SU-DHL-6 (cell line): ENCODE measurements at regions not wholly inside any gene's neighbourhood (a gene's known extent, or its start where the extent isn't known, plus 50 kb on each side); places are given as distances from the start of the nearest gene placed in this dataset.

ENCODE experiments used
- H2AFZ ChIP-seq: fragments of 200-600 bp; sonication (generic); 2 replicates; pipeline ENCODE4 v1.6.1; 2014; ENCODE audit warnings: low read depth, mild to moderate bottlenecking, moderate library complexity, mixed read lengths, antibody characterized with exemption, low read length; ENCODE audit not compliant: severe bottlenecking
- H3F3A ChIP-seq: fragments of 200-600 bp; shearing (Covaris generic); 2 replicates; pipeline ENCODE4 v1.6.0; 2016; ENCODE audit warnings: antibody characterized with exemption, mild to moderate bottlenecking; ENCODE audit not compliant: insufficient read depth
- H3K27ac ChIP-seq: fragments of 200-600 bp; sonication (generic); 2 replicates; pipeline ENCODE4 v1.5.1; 2016; ENCODE audit warnings: low read depth, mild to moderate bottlenecking, low read length, moderate library complexity, mixed read lengths
- H3K27me3 ChIP-seq: fragments of 200-600 bp; sonication (generic), shearing (Covaris generic); 2 replicates; pipeline ENCODE4 v1.6.0; 2014; ENCODE audit warnings: mild to moderate bottlenecking, low read length
- H3K36me3 ChIP-seq: fragments of 200-600 bp; sonication (generic); 2 replicates; pipeline ENCODE4 v1.6.1; 2014; ENCODE audit warnings: mild to moderate bottlenecking, low read length, mixed read lengths
- H3K4me2 ChIP-seq: fragments of 300-600, 200-600 bp; shearing (Covaris generic), sonication (generic); 2 replicates; pipeline ENCODE4 v1.6.0; 2014; ENCODE audit warnings: low read length, low read depth, mild to moderate bottlenecking; ENCODE audit not compliant: poor library complexity, severe bottlenecking
- H3K4me3 ChIP-seq: fragments of 200-600 bp; sonication (generic); 2 replicates; pipeline ENCODE4 v1.5.1; 2014; ENCODE audit warnings: antibody characterized with exemption, low read length, mild to moderate bottlenecking, mixed read lengths; ENCODE audit not compliant: insufficient read depth, poor library complexity, severe bottlenecking
- H3K79me2 ChIP-seq: fragments of 200-600 bp; sonication (generic); 2 replicates; pipeline ENCODE4 v1.6.1; 2014; ENCODE audit warnings: mild to moderate bottlenecking, low read length, moderate library complexity; ENCODE audit not compliant: insufficient read depth
- H3K9ac ChIP-seq: fragments of 200-600 bp; sonication (generic); 2 replicates; pipeline ENCODE4 v1.7.0; 2014; ENCODE audit warnings: mild to moderate bottlenecking, low read length
- H3K9me2 ChIP-seq: fragments of 200-600 bp; sonication (generic); replicated peaks from 2 replicates; pipeline ENCODE4 v1.6.1; 2014; ENCODE audit warnings: low read length; ENCODE audit not compliant: insufficient read depth
- H3K9me3 ChIP-seq: fragments of 200-600 bp; sonication (generic); 2 replicates; pipeline ENCODE4 v1.6.1; 2014; ENCODE audit warnings: low read length, mixed read lengths; ENCODE audit not compliant: insufficient read depth
- H4K20me1 ChIP-seq: fragments of 200-600 bp; sonication (generic); 2 replicates; pipeline ENCODE4 v1.6.1; 2014; ENCODE audit warnings: low read depth, mild to moderate bottlenecking, antibody characterized with exemption, low read length, moderate library complexity, mixed read lengths
- CTCF ChIP-seq: fragments of 200-600 bp; sonication (generic); IDR thresholded peaks from one replicate; pipeline ENCODE4 v1.5.1; 2017; ENCODE audit warnings: antibody characterized with exemption, mild to moderate bottlenecking, low read length, moderate library complexity; ENCODE audit not compliant: insufficient read depth, poor library complexity, severe bottlenecking
- EZH2phosphoT487 ChIP-seq: fragments of 200-600 bp; sonication (generic), shearing (Covaris generic); conservative IDR thresholded peaks from 2 replicates; pipeline ENCODE4 v1.6.1; 2018; ENCODE audit warnings: mild to moderate bottlenecking, antibody characterized with exemption, low read length, moderate library complexity, mixed read lengths

GRCh38 chr18:78679031-78679430, 300.6 kb upstream of the SALL3 start:
- Histone ChIP-seq H3K36me3 (no peaks in the 10 kb centered on the region), H3K9ac (no peak overlapping the region), H3K4me2 (no peak overlapping the region), H3F3A (no peaks in the 10 kb centered on the region), H3K4me3 (no peak overlapping the region), H3K27me3 (no peaks in the 10 kb centered on the region), H3K79me2 (no peaks in the 10 kb centered on the region), H3K27ac (no peak overlapping the region), H4K20me1 (no peaks in the 10 kb centered on the region), H3K9me3 (no peaks in the 10 kb centered on the region), H3K9me2 (no peaks in the 10 kb centered on the region), H2AFZ (no peak overlapping the region)
- TF ChIP-seq EZH2phosphoT487 (no peak), CTCF (no peak)

- no peaks in the 10 kb centered on the region for H3K27me3 ChIP-seq
- TF ChIP-seq EZH2phosphoT487: no peak
- no peak for TF ChIP-seq CTCF
Observed at GRCh38 chr18:78679613-78680260, 299.9 kb upstream of the SALL3 start.

GRCh38 chr18:78681396-78681795, 298.2 kb upstream of the SALL3 start:
- H3K9me3 ChIP-seq: no peaks in the 10 kb centered on the region

More at GRCh38 chr18:78679613-78680260, 299.9 kb upstream of the SALL3 start:
- H3K4me3 ChIP-seq: no peak overlapping the region
- H3K36me3 ChIP-seq: no peaks in the 10 kb centered on the region
- no peaks in the 10 kb centered on the region for H3F3A ChIP-seq
- no peak overlapping the region for H2AFZ ChIP-seq
- H3K9me3 ChIP-seq: no peaks in the 10 kb centered on the region
- H3K4me2 ChIP-seq: no peak overlapping the region
- H3K9ac ChIP-seq: no peak overlapping the region
- H3K9me2 ChIP-seq: no peaks in the 10 kb centered on the region
- no peaks in the 10 kb centered on the region for H4K20me1 ChIP-seq
- no peaks in the 10 kb centered on the region for H3K79me2 ChIP-seq
- H3K27ac ChIP-seq: no peak overlapping the region

More at GRCh38 chr18:78681396-78681795, 298.2 kb upstream of the SALL3 start:
- Histone ChIP-seq H3K27me3 (no peaks in the 10 kb centered on the region), H3F3A (no peaks in the 10 kb centered on the region), H2AFZ (no peak overlapping the region), H3K9me2 (no peaks in the 10 kb centered on the region), H3K4me2 (no peak overlapping the region), H3K4me3 (no peak overlapping the region), H3K9ac (no peak overlapping the region), H3K79me2 (no peaks in the 10 kb centered on the region), H3K27ac (no peak overlapping the region), H3K36me3 (no peaks in the 10 kb centered on the region), H4K20me1 (no peaks in the 10 kb centered on the region)
- no peak for TF ChIP-seq CTCF
- TF ChIP-seq EZH2phosphoT487: no peak
